Heart left ventricle (tissue), 16 donors: ENCODE measurements at regions not wholly inside any gene's neighbourhood (a gene's known extent, or its start where the extent isn't known, plus 50 kb on each side); places are given as distances from the start of the nearest gene placed in this dataset.

Experiments used
- ATAC-seq, 4 donors: fragments of 200-7000 bp; cut with Tn5 transposase; one replicate each; pipeline ENCODE4 v1.9.1; 2020 to 2022; ENCODE audit warnings: moderate library complexity in 4 of 4, mild to moderate bottlenecking in 3 of 4, moderate number of reproducible peaks in 1 of 4
- DNase-seq, 5 donors: peaks; one replicate each; pipeline ENCODE4 v3.0.0-alpha.2; 2020
- H3K27ac ChIP-seq, 12 donors: fragments of 200-600 bp; sonication (generic) in 4 of 12; one replicate each; pipeline versions ENCODE4 v1.5.0 to v1.8.0; 2016 to 2022; ENCODE audit warnings: mild to moderate bottlenecking in 2 of 12
- H3K27me3 ChIP-seq, 9 donors: fragments of 200-600 bp; sonication (generic) in 2 of 9; one replicate each; pipeline versions ENCODE4 v1.5.1 to v1.8.0; 2016 to 2022; ENCODE audit warnings: mild to moderate bottlenecking in 3 of 9
- H3K36me3 ChIP-seq, 9 donors: fragments of 200-600 bp; sonication (generic) in 2 of 9; one replicate each; pipeline versions ENCODE4 v1.5.0 to v1.8.0; 2018 to 2022; ENCODE audit warnings: mild to moderate bottlenecking in 2 of 9
- H3K4me1 ChIP-seq, 12 donors: fragments of 200-600 bp; sonication (generic) in 4 of 12; one replicate each; pipeline versions ENCODE4 v1.5.0 to v1.8.0; 2016 to 2022; ENCODE audit warnings: mild to moderate bottlenecking in 3 of 12
- H3K4me3 ChIP-seq, 12 donors: fragments of 200-600 bp; sonication (generic) in 4 of 12; one replicate each; pipeline versions ENCODE4 v1.5.0 to v1.8.0; 2017 to 2022; ENCODE audit warnings: mild to moderate bottlenecking in 9 of 12, moderate library complexity in 4 of 12
- H3K9me3 ChIP-seq, 12 donors: fragments of 200-600 bp; sonication (generic) in 4 of 12; one replicate each; pipeline versions ENCODE4 v1.5.0 to v1.8.0; 2016 to 2022; ENCODE audit warnings: mild to moderate bottlenecking in 1 of 12
- POLR2A ChIP-seq, 2 donors: fragments of 450-650 bp; IDR thresholded peaks; one replicate each; pipeline ENCODE4 v1.6.1; 2017; ENCODE audit warnings: antibody characterized with exemption in 2 of 2, mild to moderate bottlenecking in 2 of 2, moderate library complexity in 2 of 2
- WGBS, 4 donors: extraction: QIAGEN DNeasy Blood & Tissue Kit in 2 of 4; methylation state at CpG; one replicate each; pipeline versions ENCODE4 v1.1.5 to v1.1.7; 2013 to 2018; 5-methylcytosine and 5-hydroxymethylcytosine counted together
- intact Hi-C, 10 donors: fragments of 100-400 bp; cut with DNase I; formaldehyde crosslinking; loops; one replicate each; pipeline versions ENCODE4 v1.11.1 to v1.14.2; 2022
- TF ChIP-seq, protein P1 (sequence below), 12 donors: fragments of 200-600 bp; sonication (generic) in 4 of 12; IDR thresholded peaks; one replicate each; pipeline versions ENCODE4 v1.5.0 to v1.8.0; 2018 to 2022; ENCODE audit warnings: antibody characterized with exemption in 12 of 12, mild to moderate bottlenecking in 5 of 12
- donor health status: ischemic (EF 13 %, LVEDD 7.1; RV severe dilation, severe dysfunction).
- donor health status: healthy with polysubstance abuse.
- donor health status: DM: no; HTN: yes; CAD: no.
- donor health status: DM: no; HTN: no; CAD: no.
- donor health status: ischemic (EF 25% LVEDD 6.9; RV normal size, moderate dysfunction).
- donor health status: ischemic (EF 25% LVEDD 5.7; RV mildly dilated, moderate dysfunction).
- donor health status: healthy.
- donor health status: DM: yes; HTN: yes; CAD: no.
- donor health status: ischemic (EF 35%, LVEDD 5.7; RV mildly dilated, moderate dysfunction).
- donor health status: nonischemic (EF 11% LVEDD 7.7; RV severe dilation, severe dysfunction).
- donor health status: DM: yes; HTN: yes; CAD: no.
- donor health status: PGD.
- donor health status: ischemic (EF 29% LVEDD 5.4; RV normal size, mild dysfunction).
- donor health status: nonischemic (EF 23%, LVEDD 6.1; RV moderate dilation, normal function).

DNA sequence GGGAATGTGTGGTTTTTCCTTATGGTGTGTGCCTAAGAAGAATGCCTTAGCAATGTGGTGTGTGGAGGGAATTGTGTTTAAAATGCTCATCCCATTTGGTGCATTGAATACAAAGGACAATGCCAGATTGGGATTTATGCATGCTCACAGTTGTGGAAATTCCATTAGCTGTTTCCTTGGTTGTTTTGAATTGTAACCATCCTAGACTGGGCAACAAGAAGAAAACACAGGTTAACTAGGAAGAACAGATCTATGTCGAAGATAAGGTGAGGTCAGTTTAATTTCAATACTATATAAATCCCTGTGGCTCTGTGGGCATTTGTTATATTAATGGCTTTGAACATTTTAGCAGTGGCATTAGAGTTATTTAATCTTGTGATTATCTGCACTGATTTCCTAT lies 266.8 kb downstream of the MAT2B start:
- no peak overlapping the region for H3K27ac ChIP-seq
- TF ChIP-seq, protein P1, sequence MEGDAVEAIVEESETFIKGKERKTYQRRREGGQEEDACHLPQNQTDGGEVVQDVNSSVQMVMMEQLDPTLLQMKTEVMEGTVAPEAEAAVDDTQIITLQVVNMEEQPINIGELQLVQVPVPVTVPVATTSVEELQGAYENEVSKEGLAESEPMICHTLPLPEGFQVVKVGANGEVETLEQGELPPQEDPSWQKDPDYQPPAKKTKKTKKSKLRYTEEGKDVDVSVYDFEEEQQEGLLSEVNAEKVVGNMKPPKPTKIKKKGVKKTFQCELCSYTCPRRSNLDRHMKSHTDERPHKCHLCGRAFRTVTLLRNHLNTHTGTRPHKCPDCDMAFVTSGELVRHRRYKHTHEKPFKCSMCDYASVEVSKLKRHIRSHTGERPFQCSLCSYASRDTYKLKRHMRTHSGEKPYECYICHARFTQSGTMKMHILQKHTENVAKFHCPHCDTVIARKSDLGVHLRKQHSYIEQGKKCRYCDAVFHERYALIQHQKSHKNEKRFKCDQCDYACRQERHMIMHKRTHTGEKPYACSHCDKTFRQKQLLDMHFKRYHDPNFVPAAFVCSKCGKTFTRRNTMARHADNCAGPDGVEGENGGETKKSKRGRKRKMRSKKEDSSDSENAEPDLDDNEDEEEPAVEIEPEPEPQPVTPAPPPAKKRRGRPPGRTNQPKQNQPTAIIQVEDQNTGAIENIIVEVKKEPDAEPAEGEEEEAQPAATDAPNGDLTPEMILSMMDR (IDR thresholded peaks at IDR 0.05) = no peak
- TF ChIP-seq POLR2A (IDR thresholded peaks at IDR 0.05) = no peak
- no peaks in the 10 kb centered on the region for H3K4me1 ChIP-seq
- DNase-seq (no peak), ATAC-seq (no peak)
- H3K9me3 ChIP-seq = peaks cover 0 to 3% (median 0%) of the 10 kb centered on the region in 12 donors
- no peaks in the 10 kb centered on the region for H3K36me3 ChIP-seq
- WGBS, 4 donors = 84 to 93% (median 89%) methylated on average over 1 of the region's 1 CpG
- no peaks in the 10 kb centered on the region for H3K27me3 ChIP-seq
- intact Hi-C loops = no loop called here
- no peak overlapping the region for H3K4me3 ChIP-seq

DNA sequence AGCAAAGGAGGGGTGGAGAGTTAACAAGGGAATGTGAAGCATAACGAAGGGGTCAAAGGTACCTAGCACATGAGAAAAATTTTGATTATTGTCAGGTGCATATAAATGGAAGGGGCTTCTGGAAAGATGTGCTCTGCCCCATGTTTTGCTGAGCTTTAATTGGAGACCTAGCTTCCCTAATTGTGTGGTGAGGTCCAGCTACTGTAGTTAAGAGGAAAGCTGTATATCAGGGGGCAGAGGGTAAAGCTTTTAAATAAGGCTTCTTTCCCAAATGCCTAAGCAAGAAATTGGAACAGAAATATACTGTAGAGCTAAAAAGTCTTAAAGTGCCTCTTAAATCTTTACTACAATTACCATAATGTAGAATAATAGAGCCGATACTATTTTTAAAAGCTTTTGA lies 267.2 kb downstream of the MAT2B start:
- 83 to 89% (median 86%) methylated on average over 2 of the region's 2 CpGs for WGBS, 4 donors
- H3K27me3 ChIP-seq = no peaks in the 10 kb centered on the region
- no peaks in the 10 kb centered on the region for H3K4me1 ChIP-seq
- no peaks in the 10 kb centered on the region for H3K36me3 ChIP-seq
- no peak overlapping the region for H3K4me3 ChIP-seq
- H3K27ac ChIP-seq = no peak overlapping the region
- peaks cover 0 to 3% (median 0%) of the 10 kb centered on the region in 12 donors for H3K9me3 ChIP-seq
- DNase-seq (no peak), ATAC-seq (no peak)
- intact Hi-C loops = no loop called here
- TF ChIP-seq, protein P1 (IDR thresholded peaks at IDR 0.05) = no peak
- TF ChIP-seq POLR2A (IDR thresholded peaks at IDR 0.05) = no peak

DNA sequence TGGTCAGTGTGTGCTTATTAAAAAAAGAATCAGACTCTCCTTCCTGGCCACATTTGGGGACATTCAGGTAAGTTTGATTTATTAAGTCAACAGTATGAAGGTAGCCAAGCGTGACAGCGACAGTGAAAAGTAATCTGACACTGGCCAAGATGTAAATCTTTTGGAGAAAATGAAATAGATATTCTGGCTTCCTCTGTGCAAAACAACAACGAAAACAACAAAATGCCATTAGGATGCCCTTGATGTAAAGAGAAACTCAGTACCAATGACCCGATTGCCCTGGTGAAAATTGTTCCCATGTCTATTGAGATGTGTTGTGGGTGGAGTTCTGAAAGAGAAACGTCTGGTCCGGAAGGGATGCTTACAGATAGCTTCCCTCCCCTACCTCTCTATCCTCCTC lies 267.8 kb downstream of the MAT2B start:
- H3K36me3 ChIP-seq = no peaks in the 10 kb centered on the region
- no peak overlapping the region for H3K27ac ChIP-seq
- ATAC-seq = no peak
- peaks cover 0 to 3% (median 0%) of the 10 kb centered on the region in 12 donors for H3K9me3 ChIP-seq
- no peak for TF ChIP-seq POLR2A (IDR thresholded peaks at IDR 0.05)
- TF ChIP-seq, protein P1 (IDR thresholded peaks at IDR 0.05) = no peak
- H3K4me3 ChIP-seq = no peak overlapping the region
- intact Hi-C loops = no loop called here
- no peak for DNase-seq
- H3K4me1 ChIP-seq = no peaks in the 10 kb centered on the region
- H3K27me3 ChIP-seq = no peaks in the 10 kb centered on the region
- WGBS, 4 donors = 77 to 80% (median 78%) methylated on average over 6 of the region's 6 CpGs

DNA sequence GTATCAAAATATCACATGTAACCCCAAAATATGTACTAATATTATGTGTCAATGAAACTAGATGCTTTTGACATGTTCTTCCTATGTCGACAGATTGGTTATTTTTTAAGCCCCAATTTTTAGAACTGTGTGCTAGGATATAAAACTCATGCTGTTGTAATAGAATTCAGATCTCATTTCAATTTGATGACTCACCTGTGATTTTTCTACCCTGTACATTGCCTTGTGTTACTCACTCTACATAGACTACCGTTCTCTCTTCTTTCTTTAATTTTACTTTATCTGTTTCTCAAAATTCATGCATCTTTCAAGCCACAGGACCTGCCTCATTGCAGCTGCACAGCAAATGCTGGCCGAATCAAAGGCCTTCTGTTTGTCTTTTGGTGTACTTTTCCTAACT lies 284.5 kb downstream of the MAT2B start:
- no peak for TF ChIP-seq POLR2A (IDR thresholded peaks at IDR 0.05)
- TF ChIP-seq, protein P1 (IDR thresholded peaks at IDR 0.05) = no peak
- intact Hi-C loops = no loop called here
- Histone ChIP-seq H3K27ac (no peak overlapping the region), H3K4me1 (no peaks in the 10 kb centered on the region), H3K4me3 (no peak overlapping the region), H3K9me3 (peaks cover 0 to 6% (median 0%) of the 10 kb centered on the region in 12 donors), H3K27me3 (no peaks in the 10 kb centered on the region), H3K36me3 (no peaks in the 10 kb centered on the region)
- ATAC-seq = no peak
- WGBS, 4 donors = 79 to 89% (median 81%) methylated on average over 3 of the region's 3 CpGs
- no peak for DNase-seq
